ENCODE measurements at regions not wholly inside any gene's neighbourhood (a gene's known extent, or its start where the extent isn't known, plus 50 kb on each side); places are given as distances from the start of the nearest gene placed in this dataset.

- TF ChIP-seq CTCF (IDR thresholded peaks at IDR 0.05) (no peak), POLR2AphosphoS5 (IDR thresholded peaks at IDR 0.05) (no peak), EP300 (IDR thresholded peaks at IDR 0.05) (no peak)
Measured at GRCh38 chr15:60184579-60184978, 180.5 kb downstream of the FOXB1 start.

All from sigmoid colon (tissue), 4 donors.